Epidermal melanocyte (primary cell): ENCODE measurements at regions not wholly inside any gene's neighbourhood (a gene's known extent, or its start where the extent isn't known, plus 50 kb on each side); places are given as distances from the start of the nearest gene placed in this dataset.

Experiments
- DNase-seq: peaks from one replicate; pipeline ENCODE4 v3.0.0; 2011; ENCODE audit warnings: low spot score; ENCODE audit not compliant: insufficient read length

- DNase-seq: no peak
Measured at GRCh38 chr2:47620770-47621437, 50.1 kb upstream of the KCNK12 start.
